ENCODE measurements at regions not wholly inside any gene's neighbourhood (a gene's known extent, or its start where the extent isn't known, plus 50 kb on each side); places are given as distances from the start of the nearest gene placed in this dataset.

- peak; percentile 98 for DNase-seq
These were observed 147.3 kb downstream of the IRS1 start for GRCh38 chr2:226652369-226652768.

GRCh38 chr2:226649871-226650660, 149.6 kb downstream of the IRS1 start:
- DNase-seq, result peak; percentile 87

DNA sequence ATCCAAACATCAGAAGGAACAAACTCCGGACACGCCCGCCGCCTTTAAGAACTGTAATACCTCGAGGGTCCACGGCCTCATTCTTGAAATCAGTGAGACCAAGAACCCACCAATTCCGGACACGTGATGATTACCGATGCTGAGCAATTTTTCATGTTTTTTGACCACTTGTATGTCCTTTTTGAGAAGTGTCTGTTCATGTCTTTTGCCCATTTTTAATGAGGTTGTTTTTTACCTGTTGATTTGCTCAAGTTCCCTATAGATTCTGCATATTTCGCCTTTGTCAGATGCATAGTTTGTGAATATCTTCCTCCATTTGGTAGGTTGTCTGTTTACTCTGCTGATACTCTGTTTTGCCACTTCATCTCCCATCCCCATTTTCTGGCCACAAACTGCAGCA, 150.4 kb downstream of the IRS1 start:
- no peak for DNase-seq

DNA sequence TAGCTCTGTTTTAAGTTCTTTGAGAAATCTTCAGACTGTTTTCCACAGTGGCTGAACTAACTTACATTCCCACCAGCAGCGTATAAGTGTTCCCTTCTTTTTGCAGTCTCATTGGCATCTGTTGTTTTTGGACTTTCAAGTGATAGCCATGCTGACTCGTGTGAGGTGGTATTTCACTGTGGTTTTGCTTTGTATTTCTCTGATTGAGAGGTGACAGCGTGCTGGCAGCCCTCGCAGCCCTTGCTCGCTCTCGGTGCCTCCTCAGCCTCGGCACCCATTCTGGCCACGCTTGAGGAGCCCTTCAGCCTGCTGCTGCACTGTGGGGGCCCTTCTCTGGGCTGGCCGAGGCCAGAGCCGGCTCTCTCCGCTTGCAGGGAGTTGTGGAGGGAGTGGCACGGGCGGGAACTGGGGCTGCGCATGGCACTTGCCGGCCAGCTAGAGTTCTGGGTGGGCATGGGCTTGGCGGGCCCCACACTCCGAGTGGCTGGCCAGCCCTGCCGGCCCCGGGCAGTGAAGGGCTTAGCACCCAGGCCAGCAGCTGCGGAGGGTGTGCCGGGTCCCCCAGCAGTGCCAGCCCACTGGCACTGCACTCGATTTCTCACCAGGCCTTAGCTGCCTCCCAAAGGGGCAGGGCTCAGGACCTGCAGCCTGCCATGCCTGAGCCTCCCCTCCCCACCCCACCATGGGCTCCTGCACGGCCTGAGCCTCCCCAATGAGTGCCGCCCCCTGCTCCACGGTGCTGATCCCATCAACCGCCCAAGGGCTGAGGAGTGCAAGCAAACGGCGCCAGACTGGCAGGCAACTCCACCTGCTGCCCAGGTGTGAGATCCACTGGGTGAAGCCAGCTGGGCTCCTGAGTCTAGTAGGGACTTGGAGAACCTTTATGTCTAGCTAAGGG, 151.8 kb downstream of the IRS1 start:
- peak; percentile 26 for DNase-seq

DNA sequence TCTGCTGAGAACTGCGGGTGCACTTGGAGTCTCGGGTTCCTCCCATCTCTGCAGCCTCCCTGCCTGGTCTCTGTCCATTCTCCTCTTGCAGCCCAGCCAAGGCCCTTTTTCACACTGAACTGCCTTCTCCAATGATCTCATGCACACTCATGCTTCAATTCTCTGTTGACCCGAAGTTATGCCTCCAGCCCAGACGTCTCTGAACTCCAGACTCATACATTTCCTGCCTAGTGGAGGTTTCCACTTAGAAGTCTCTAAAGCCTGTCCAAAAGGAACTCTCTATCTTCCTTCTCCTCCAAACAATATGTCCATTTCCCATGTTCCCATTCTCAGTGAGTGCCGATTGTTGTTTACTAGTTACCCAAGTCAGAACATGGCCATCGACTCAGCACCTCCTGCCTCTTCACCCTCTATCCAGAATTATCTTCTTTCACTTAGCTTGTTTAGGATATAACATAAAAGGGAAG, 155.2 kb downstream of the IRS1 start:
- DNase-seq, result peak; percentile 85

GRCh38 chr2:226643946-226644282, 155.7 kb downstream of the IRS1 start:
- DNase-seq, result no peak

GRCh38 chr2:226643030-226643945, 156.3 kb downstream of the IRS1 start:
- DNase-seq, result no peak

DNA sequence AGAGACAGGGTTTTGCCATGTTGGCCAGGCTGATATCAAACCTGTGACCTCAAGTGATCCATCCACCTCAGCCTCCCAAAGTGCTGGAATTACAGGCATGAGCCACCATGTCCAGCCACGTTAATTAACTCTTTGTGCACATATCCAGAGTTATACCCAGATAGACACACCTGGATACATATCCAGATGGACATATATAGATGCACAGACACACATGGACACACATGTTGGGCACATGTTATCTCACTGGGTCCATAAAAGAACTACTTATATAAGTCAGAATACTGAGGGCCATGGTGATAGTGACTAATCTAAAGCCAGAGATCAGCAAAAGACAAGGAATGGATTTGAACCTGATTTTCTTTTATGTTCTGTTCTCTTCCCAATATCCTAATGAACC, 158.6 kb downstream of the IRS1 start:
- DNase-seq, result no peak

DNA sequence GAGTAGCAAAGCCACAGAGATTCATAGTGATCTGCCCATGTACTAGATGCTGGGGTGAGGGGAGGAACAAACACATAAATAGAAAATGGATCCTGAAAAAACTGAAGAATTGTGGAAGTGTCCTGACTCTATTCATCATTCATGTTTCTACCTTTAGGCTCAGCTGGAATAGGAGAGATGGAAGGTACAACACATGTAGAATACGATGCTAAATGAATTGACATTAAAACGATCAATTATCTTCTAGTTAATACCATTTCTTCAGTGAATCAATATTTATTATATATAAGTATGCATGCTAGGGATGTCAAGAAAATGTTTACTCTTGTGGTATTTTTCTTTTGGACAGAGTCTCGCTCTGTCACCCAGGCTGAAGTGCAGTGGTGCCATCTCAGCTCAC, 159.1 kb downstream of the IRS1 start:
- DNase-seq, result no peak

DNA sequence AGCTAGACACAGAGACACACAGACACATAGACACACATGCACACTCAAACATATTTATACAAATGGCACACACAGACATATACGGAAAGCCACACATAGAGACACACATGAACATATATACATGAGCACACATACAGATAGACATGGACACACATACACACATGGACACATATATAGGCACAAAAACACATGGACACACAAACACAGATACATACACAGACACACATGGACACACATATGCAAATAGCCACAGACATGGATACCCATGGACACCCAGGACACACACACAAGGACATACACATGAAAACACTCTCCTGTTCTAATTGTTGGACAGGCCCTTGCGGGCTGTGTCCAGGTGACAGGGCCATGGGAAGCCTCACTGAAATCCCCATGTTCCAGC, 160.1 kb downstream of the IRS1 start:
- DNase-seq, result no peak

DNA sequence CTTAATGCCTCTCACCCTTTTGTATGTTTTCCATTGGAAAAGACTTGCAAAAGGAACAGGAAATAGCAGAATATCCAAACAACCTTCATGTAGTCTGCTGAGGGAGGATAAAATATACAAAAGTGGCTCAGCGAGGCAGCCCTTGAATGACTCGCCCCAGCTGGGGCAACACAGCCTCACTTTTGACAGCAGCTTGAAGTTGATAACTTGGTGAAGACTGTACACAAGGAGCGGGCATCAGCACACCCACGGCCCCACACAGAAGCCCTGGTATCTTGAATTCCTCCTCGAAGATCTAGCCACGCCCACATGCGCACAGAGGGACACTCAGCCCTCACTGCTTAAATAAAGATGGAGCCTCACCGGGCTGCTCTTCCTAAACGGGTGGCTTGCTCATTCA, 161.0 kb downstream of the IRS1 start:
- no peak for DNase-seq

DNA sequence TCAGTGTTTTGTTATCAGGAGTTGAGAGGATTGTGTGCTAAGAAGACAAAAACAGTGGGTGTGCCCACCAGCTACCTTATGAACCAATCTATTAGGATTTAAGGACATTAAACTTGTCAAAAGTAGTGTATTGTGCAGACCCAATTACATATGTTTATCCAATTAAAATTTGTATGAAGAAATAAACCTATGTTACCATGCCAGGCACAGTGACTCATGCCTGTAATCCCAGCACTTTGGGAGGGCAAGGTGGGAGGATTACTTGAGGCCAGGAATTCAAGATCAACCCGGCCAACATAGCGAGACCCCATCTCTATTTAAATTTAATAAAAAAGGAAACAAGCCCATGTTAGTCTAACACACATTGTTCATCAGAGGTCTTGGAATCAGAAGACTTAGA, 162.2 kb downstream of the IRS1 start:
- no peak for DNase-seq

DNA sequence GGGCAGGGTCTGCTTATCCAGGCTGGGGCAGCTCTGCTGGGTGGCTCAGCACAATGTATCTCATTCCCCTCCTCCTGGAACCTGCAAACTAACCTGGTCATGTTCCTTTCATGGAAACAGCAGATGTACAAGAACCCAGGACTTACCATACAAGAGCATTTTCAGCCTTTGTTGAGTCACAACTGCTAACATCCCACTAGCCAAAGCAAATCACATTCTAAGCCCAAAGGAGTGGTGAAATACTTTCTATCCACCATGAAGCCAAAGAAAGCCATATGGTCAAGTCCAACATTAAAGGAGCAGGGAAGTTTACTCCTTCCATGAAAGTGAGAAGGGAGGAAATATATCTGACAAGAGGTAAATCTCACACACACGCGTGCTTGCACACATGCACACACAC, 163.0 kb downstream of the IRS1 start:
- no peak for DNase-seq

DNA sequence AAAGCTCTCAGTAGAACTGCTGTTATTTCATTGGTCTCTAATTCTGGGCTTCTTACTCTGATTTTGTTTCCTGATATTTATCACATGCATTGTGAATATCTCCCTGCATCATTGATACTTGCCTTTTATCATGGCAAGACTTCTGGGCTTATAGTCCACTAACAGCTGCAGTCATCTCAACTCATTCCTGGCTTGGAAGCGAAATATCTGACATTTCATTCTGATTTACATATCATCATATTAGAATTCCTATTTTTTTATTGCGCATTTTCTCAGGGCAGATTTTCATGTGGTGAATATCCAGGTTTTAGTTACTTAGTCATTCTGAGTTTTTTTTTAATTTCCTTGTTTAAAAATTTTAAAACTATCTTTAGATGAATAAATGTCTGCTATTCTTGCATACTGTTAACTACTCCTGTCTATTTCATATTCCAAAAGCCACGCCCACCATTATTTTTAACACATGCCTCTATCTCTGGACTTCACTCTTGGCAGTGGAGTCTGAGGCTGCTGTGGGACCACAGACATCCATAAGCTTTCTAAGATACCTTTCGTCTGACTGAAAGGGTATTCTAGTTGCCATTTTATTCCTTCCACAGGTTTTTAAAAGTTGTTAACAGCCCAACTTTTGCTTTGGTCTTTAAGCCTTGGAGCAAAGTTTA, 164.5 kb downstream of the IRS1 start:
- no peak for DNase-seq

- DNase-seq, result no peak
These were observed 167.9 kb downstream of the IRS1 start for GRCh38 chr2:226631671-226632070.

DNA sequence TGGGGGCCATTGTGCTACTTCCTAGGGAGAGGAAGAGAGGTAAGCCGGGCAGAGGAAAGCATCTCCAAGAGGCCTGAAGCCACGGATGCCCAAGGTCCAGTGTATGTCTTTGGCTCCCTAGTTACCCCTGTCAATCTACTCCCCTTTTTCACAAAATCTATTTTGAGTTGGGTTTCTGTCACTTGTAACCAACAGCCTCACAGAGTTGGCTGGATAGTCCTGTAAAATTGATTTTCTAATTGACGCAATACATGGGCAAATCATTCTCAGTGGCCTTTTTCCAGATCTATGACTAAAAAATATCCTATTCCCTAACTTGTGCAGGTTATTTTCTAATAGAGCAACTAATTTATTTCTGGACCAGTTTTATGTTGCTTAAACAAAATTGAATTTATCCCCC, 168.4 kb downstream of the IRS1 start:
- no peak for DNase-seq

DNA sequence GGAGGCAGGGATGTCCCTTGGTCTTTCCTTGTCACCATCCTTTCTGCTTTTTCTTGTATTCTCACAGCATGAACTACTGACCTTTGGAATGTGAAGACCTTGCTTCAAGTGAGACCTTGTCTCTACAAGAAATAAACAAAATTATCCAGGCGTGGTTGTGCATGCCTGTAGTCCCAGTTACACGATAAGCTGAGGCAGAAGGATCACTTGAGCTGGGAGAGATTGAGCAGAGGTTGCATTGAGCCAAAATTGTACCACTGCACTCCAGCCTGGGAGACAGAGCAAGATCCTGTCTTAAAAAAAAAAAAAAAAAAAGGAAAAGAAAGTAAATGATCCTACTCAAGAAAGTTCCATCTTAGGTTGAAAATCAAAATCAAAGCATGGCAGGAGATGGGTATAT, 173.7 kb downstream of the IRS1 start:
- DNase-seq, result no peak

DNA sequence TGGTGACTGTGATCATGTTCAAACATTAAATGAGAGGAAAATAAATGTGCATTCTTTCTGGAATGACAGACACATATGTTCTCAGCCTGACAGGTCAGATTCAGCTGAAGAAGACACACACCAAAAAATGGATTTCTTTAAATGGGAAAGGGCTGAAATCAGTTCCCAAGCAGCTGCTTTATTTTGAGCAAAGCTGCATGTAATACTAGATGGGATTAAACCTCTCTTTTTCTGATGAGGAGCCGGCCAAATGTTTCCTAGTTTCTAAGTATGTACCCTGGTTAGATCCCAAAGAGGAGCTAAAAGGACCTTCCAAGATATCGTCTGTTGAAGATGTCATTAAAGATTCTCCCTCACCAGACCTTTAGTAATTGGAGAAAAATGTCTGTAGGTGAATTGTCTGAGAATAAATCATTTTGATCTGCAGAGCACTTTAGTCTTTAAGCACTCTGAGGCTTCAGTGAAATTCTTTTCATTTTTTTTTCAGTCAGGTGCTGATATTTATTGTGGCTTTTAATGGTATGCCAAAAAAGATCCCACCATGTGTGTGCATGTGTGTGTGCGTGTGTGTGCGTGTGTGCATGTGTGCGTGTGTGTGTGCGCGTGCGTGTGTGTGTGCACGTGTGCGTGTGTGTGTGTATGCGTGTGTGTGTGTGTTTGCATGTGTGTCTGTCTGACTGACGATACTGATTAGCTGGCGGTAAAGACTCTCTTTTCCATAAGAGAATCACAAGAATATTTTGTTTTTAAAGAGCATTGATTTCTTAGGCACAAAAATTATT, 175.8 kb downstream of the IRS1 start:
- no peak for DNase-seq

DNA sequence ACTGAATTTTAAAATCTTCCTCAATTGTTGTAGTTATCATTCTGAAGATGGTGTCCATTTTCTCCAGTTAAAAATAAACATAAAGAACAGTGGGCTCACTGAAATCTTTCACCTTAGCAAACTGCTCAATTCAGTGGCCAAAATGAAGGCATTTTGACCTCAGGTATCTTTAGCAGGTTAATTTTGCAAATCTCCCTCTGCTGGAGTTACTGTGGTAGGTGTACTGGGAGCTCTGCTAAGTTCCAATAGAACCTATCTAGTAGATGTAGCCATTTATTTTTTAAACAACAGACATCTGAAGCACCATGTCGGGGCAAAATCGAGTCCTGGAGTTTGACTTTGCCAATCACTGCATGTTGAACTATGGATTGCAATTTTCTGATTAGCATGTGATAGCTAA, 177.1 kb downstream of the IRS1 start:
- DNase-seq, result no peak

GRCh38 chr2:226620176-226620575, 179.4 kb downstream of the IRS1 start:
- no peak for DNase-seq

DNA sequence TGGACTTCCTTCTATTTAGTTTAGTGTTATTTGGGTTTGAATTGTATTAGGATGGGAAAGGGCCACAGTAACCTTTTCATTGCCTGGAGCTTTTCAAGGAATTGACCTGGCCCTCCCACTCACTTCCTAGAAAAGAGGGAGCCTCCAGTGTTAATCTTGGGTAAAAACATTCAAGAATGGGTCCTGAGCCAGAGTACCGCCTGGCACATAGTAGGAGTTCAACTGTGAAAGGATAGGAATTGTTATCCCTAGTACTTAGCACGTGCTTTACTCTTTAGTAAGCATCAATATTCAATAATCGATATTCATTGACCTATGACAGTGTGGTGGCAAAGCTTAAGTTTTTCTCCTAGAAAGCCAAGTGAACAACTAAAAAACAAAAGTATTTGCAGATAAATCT, 179.9 kb downstream of the IRS1 start:
- no peak for DNase-seq
